Right lobe of liver (tissue), 6 donors: ENCODE measurements at regions not wholly inside any gene's neighbourhood (a gene's known extent, or its start where the extent isn't known, plus 50 kb on each side); places are given as distances from the start of the nearest gene placed in this dataset.
"Not testable (repeated sequence)": the region's sequence is repeated elsewhere in the genome, so short reads cannot be mapped to it uniquely, and the experiment has no call there.

Source experiments
- ATAC-seq, 4 donors: fragments of 200-7000 bp; cut with Tn5 transposase; one replicate each; pipeline ENCODE4 v1.9.1; 2020; ENCODE audit warnings: mild to moderate bottlenecking in 4 of 4, moderate library complexity in 4 of 4
- DNase-seq, 3 donors: peaks; one replicate each; pipeline ENCODE4 v3.0.0-alpha.2; 2020
- H3K27ac ChIP-seq, 3 donors: fragments of 200-600 bp; one replicate each; pipeline ENCODE4 v1.8.0; 2022
- H3K27me3 ChIP-seq, 2 donors: fragments of 200-600 bp; one replicate each; pipeline ENCODE4 v1.8.0; 2022
- H3K36me3 ChIP-seq, 4 donors: fragments of 200-600 bp; sonication (generic) in 1 of 4; one replicate each; pipeline versions ENCODE4 v1.5.1 to v1.8.0; 2017 to 2022; ENCODE audit warnings: control low read depth in 1 of 4
- H3K4me1 ChIP-seq, 4 donors: fragments of 200-600 bp; sonication (generic) in 1 of 4; one replicate each; pipeline versions ENCODE4 v1.5.1 to v1.8.0; 2017 to 2022; ENCODE audit warnings: control low read depth in 1 of 4
- H3K4me3 ChIP-seq, 3 donors: fragments of 200-600 bp; one replicate each; pipeline ENCODE4 v1.8.0; 2022
- H3K9me3 ChIP-seq, 4 donors: fragments of 200-600 bp; sonication (generic) in 1 of 4; one replicate each; pipeline versions ENCODE4 v1.5.1 to v1.8.0; 2017 to 2022; ENCODE audit warnings: control low read depth in 1 of 4
- CTCF ChIP-seq, 4 donors: fragments of 200-600 bp in 3 of 4; fragments of 450-650 bp in 1 of 4; IDR thresholded peaks; one replicate each; pipeline versions ENCODE4 v1.5.1 to v1.8.0; 2016 to 2022; ENCODE audit warnings: antibody characterized with exemption in 4 of 4, mild to moderate bottlenecking in 2 of 4
- POLR2A ChIP-seq: fragments of 450-650 bp; IDR thresholded peaks from one replicate; pipeline ENCODE4 v1.6.1; 2017; ENCODE audit warnings: antibody characterized with exemption, mild to moderate bottlenecking
- WGBS: methylation state at CpG from one replicate; pipeline ENCODE4 v1.1.6; 2018; ENCODE audit warnings: low coverage, low lambda C conversion rate; ENCODE audit not compliant: insufficient coverage; ENCODE audit errors: missing lambda C conversion rate; 5-methylcytosine and 5-hydroxymethylcytosine counted together
- intact Hi-C, 2 donors: fragments of 100-400 bp; cut with DNase I; formaldehyde crosslinking; loops; one replicate each; pipeline versions ENCODE4 v1.11.2 to v1.14.1; 2022
- donor health status: DM: no; HTN: yes; CAD: no.
- donor health status: DM: no; HTN: no; CAD: no.
- donor health status: DM: no; HTN: no; CAD: no.
- donor health status: DM: no; HTN: yes; CAD: no.
- donor health status: DM: no; HTN: yes; CAD: no.

GRCh38 chr10:131838966-131839742 is 61.7 kb upstream of the PPP2R2D start:
- WGBS, result 76% methylated on average over 12 of the region's 16 CpGs
- Histone ChIP-seq H3K9me3 (no peaks in the 10 kb centered on the region), H3K36me3 (no peaks in the 10 kb centered on the region), H3K4me3 (no peak overlapping the region), H3K27ac (no peak overlapping the region), H3K27me3 (no peaks in the 10 kb centered on the region), H3K4me1 (no peaks in the 10 kb centered on the region)
- ATAC-seq, result no peak
- intact Hi-C loops, result no loop called here
- TF ChIP-seq CTCF (IDR thresholded peaks at IDR 0.05), result no peak
- TF ChIP-seq POLR2A, result no peak
- DNase-seq, result peak; percentile 6 to 42 (median 37)

- not testable (repeated sequence) for H3K36me3 ChIP-seq, H3K27me3 ChIP-seq, H3K4me3 ChIP-seq, H3K4me1 ChIP-seq, H3K27ac ChIP-seq, H3K9me3 ChIP-seq
- peak; percentile 58 to 81 (median 64) for TF ChIP-seq CTCF (IDR thresholded peaks at IDR 0.05)
- intact Hi-C loops, result loop anchor here in 1 of 2 donors (10.0 kb wide), 1 partner anchor 385 kb away; no protein-coding TSS in a partner anchor
- 57% methylated on average over 9 of the region's 15 CpGs for WGBS
- ATAC-seq, result peak; percentile 62 to 74 (median 68)
- DNase-seq, result peak; percentile 76 to 85 (median 77)
Measured at GRCh38 chr10:131839880-131840787, 60.7 kb upstream of the PPP2R2D start.

GRCh38 chr10:131840788-131841118 is 60.1 kb upstream of the PPP2R2D start:
- intact Hi-C loops, result loop anchor here in 1 of 2 donors (10.0 kb wide), 1 partner anchor 386 kb away; no protein-coding TSS in a partner anchor
- DNase-seq (no peak), ATAC-seq (no peak)
- Histone ChIP-seq H3K4me1 (no peaks in the 10 kb centered on the region), H3K4me3 (no peak overlapping the region), H3K9me3 (no peaks in the 10 kb centered on the region), H3K27ac (no peak overlapping the region), H3K36me3 (no peaks in the 10 kb centered on the region), H3K27me3 (no peaks in the 10 kb centered on the region)
- WGBS, result 88% methylated on average over 3 of the region's 3 CpGs
- no peak for TF ChIP-seq CTCF (IDR thresholded peaks at IDR 0.05)
- no peak for TF ChIP-seq POLR2A

- DNase-seq (peak in 1 of 3 donors; percentile 9), ATAC-seq (peak in 1 of 4 donors; percentile 6)
- Histone ChIP-seq H3K4me3 (no peak overlapping the region), H3K27me3 (no peaks in the 10 kb centered on the region), H3K4me1 (no peaks in the 10 kb centered on the region), H3K36me3 (no peaks in the 10 kb centered on the region), H3K27ac (no peak overlapping the region), H3K9me3 (no peaks in the 10 kb centered on the region)
- intact Hi-C loops, result loop anchor here in 1 of 2 donors (10.0 kb wide), 1 partner anchor 386 kb away; no protein-coding TSS in a partner anchor
- no peak for TF ChIP-seq CTCF (IDR thresholded peaks at IDR 0.05)
- no peak for TF ChIP-seq POLR2A
- WGBS, result no CpG with 5 or more reads among the region's 19 CpGs
Measured at GRCh38 chr10:131841131-131841660, 59.6 kb upstream of the PPP2R2D start.
